ENCODE measurements at regions not wholly inside any gene's neighbourhood (a gene's known extent, or its start where the extent isn't known, plus 50 kb on each side); places are given as distances from the start of the nearest gene placed in this dataset.

DNA sequence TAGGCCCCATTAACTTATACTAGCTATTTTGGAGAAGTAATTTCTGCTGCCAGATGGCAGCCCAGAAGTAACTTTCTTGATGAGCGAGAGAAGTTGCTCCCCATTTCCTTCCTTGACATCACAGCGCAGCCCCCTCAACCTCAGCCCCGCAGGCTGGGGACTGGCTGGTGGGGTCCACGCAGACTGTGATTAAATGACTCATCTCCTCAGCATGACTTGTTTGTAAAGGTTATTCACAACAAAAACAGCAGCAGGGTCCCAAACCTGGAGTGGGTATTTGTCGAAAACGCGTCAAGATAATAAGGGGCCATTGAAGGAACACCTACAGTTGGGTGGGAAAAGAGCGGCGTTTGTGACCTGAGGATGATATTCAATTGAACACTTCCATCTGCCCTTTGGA, 120.6 kb downstream of the TXNL1 start:
- FAIRE-seq (no peak), ATAC-seq (no peak), DNase-seq (ENCODE audit: low read depth in 1 of 2, low spot score in 1 of 2) (no peak)
- Histone ChIP-seq H3K4me1 (no peaks in the 10 kb centered on the region), H3K4me2 (no peak overlapping the region), H3K27ac (no peak overlapping the region), H3K9me3 (no peaks in the 10 kb centered on the region), H3K4me3 (no peak overlapping the region)
- TF ChIP-seq FOSB (CRISPR knock-in tag; IDR thresholded peaks at IDR 0.05) (no peak), CHD2 (IDR thresholded peaks at IDR 0.05; ENCODE audit: low read length, partially characterized antibody) (no peak), TP53 (CRISPR knock-in tag; IDR thresholded peaks at IDR 0.05) (no peak), RNF2 (IDR thresholded peaks at IDR 0.05; ENCODE audit: borderline replicate concordance, low read depth) (no peak), CBX8 (IDR thresholded peaks at IDR 0.05) (no peak), ZC3H11A (IDR thresholded peaks at IDR 0.05) (no peak), MAZ (IDR thresholded peaks at IDR 0.05; ENCODE audit: borderline replicate concordance, low read depth, low read length) (no peak), FOXS1 (CRISPR knock-in tag; IDR thresholded peaks at IDR 0.05) (no peak), NR3C1 (IDR thresholded peaks at IDR 0.05) (no peak)
- TF ChIP-seq, protein P1, sequence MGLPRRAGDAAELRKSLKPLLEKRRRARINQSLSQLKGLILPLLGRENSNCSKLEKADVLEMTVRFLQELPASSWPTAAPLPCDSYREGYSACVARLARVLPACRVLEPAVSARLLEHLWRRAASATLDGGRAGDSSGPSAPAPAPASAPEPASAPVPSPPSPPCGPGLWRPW (IDR thresholded peaks at IDR 0.05), result no peak
- ChIA-PET CTCF (no interaction called here), POLR2A (no interaction called here)
- WGBS (ENCODE audit: missing lambda C conversion rate), result 69% methylated on average over 9 of the region's 9 CpGs

GRCh38 chr18:56517196-56517595, 121.2 kb downstream of the TXNL1 start:
- 37% methylated on average over 4 of the region's 4 CpGs for WGBS (ENCODE audit: missing lambda C conversion rate)
- H3K27ac ChIP-seq, result no peak overlapping the region
- no peaks in the 10 kb centered on the region for H3K9me3 ChIP-seq
- DNase-seq (ENCODE audit: low read depth in 1 of 2, low spot score in 1 of 2), result no peak
- FAIRE-seq, result no peak
- ChIA-PET CTCF (no interaction called here), POLR2A (no interaction called here)
- no peaks in the 10 kb centered on the region for H3K4me1 ChIP-seq
- ATAC-seq, result no peak
- no peak for TF ChIP-seq CBX2 (IDR thresholded peaks at IDR 0.05; ENCODE audit: borderline replicate concordance, low read depth)
- TF ChIP-seq ESRRA (IDR thresholded peaks at IDR 0.05; ENCODE audit: borderline replicate concordance, low read length), result no peak
- TF ChIP-seq TFCP2L1 (CRISPR knock-in tag; IDR thresholded peaks at IDR 0.05), result no peak
- TF ChIP-seq CTCF (IDR thresholded peaks at IDR 0.05), result no peak
- TF ChIP-seq TP53 (CRISPR knock-in tag; IDR thresholded peaks at IDR 0.05), result no peak
- TF ChIP-seq EHF (CRISPR knock-in tag; IDR thresholded peaks at IDR 0.05), result no peak
- TF ChIP-seq HOXA7 (CRISPR knock-in tag; IDR thresholded peaks at IDR 0.05), result no peak
- TF ChIP-seq ZSCAN20 (CRISPR knock-in tag; IDR thresholded peaks at IDR 0.05), result no peak
- TF ChIP-seq KDM5A (IDR thresholded peaks at IDR 0.05), result no peak
- TF ChIP-seq EHMT2 (IDR thresholded peaks at IDR 0.05; ENCODE audit: low read depth), result no peak
- TF ChIP-seq, protein P2, sequence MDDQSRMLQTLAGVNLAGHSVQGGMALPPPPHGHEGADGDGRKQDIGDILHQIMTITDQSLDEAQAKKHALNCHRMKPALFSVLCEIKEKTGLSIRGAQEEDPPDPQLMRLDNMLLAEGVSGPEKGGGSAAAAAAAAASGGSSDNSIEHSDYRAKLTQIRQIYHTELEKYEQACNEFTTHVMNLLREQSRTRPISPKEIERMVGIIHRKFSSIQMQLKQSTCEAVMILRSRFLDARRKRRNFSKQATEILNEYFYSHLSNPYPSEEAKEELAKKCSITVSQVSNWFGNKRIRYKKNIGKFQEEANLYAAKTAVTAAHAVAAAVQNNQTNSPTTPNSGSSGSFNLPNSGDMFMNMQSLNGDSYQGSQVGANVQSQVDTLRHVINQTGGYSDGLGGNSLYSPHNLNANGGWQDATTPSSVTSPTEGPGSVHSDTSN (IDR thresholded peaks at IDR 0.05), result no peak
- no peak overlapping the region for H3K4me2 ChIP-seq
- H3K4me3 ChIP-seq, result no peak overlapping the region

GRCh38 chr18:56516789-56517188, 121.6 kb downstream of the TXNL1 start:
- Histone ChIP-seq H3K4me2 (no peak overlapping the region), H3K27ac (no peak overlapping the region), H3K9me3 (no peaks in the 10 kb centered on the region), H3K4me3 (no peak overlapping the region), H3K4me1 (no peaks in the 10 kb centered on the region)
- POLR2A ChIA-PET, result no interaction called here
- FAIRE-seq, result no peak
- 48% methylated on average over 4 of the region's 4 CpGs for WGBS (ENCODE audit: missing lambda C conversion rate)
- no peak for ATAC-seq
- DNase-seq (ENCODE audit: low read depth in 1 of 2, low spot score in 1 of 2), result no peak
- CTCF ChIA-PET, result no interaction called here
- TF ChIP-seq, protein P3, sequence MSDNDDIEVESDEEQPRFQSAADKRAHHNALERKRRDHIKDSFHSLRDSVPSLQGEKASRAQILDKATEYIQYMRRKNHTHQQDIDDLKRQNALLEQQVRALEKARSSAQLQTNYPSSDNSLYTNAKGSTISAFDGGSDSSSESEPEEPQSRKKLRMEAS (IDR thresholded peaks at IDR 0.05), result no peak
- no peak for TF ChIP-seq RCOR1 (IDR thresholded peaks at IDR 0.05; ENCODE audit: low read depth, low read length)
- TF ChIP-seq E2F6 (IDR thresholded peaks at IDR 0.05; ENCODE audit: borderline replicate concordance, low read depth), result no peak
- TF ChIP-seq NR3C1 (IDR thresholded peaks at IDR 0.05), result no peak
- TF ChIP-seq CTCF (IDR thresholded peaks at IDR 0.05), result no peak
- no peak for TF ChIP-seq MAZ (IDR thresholded peaks at IDR 0.05; ENCODE audit: borderline replicate concordance, low read depth, low read length)
- TF ChIP-seq GATA3 (IDR thresholded peaks at IDR 0.05; ENCODE audit: borderline replicate concordance), result no peak
- no peak for TF ChIP-seq FOXS1 (CRISPR knock-in tag; IDR thresholded peaks at IDR 0.05)
- TF ChIP-seq HDAC2 (IDR thresholded peaks at IDR 0.05), result no peak
- no peak for TF ChIP-seq CBX2 (IDR thresholded peaks at IDR 0.05; ENCODE audit: borderline replicate concordance, low read depth)
- TF ChIP-seq SMC3 (IDR thresholded peaks at IDR 0.05), result no peak
- TF ChIP-seq POLR2A (IDR thresholded peaks at IDR 0.05; ENCODE audit: low read length), result no peak
- TF ChIP-seq HEYL (CRISPR knock-in tag; IDR thresholded peaks at IDR 0.05), result no peak
